CD4-positive, alpha-beta T cell (primary cell): ENCODE measurements at regions not wholly inside any gene's neighbourhood (a gene's known extent, or its start where the extent isn't known, plus 50 kb on each side); places are given as distances from the start of the nearest gene placed in this dataset.

Source experiments
- ATAC-seq: fragments of 200-7000 bp; cut with Tn5 transposase; one replicate; pipeline ENCODE4 v1.10.0; 2022; ENCODE audit warnings: mild to moderate bottlenecking; ENCODE audit not compliant: poor library complexity
- CTCF ChIA-PET: fragments of 350-600 bp; sonication (Branson Sonifier 250); formaldehyde crosslinking; loops from one replicate; lab custom pipeline; 2021; ENCODE audit warnings: antibody characterized with exemption, inconsistent platforms; lab: Charles Lee
- POLR2A ChIA-PET: fragments of 350-600 bp; sonication (Branson Sonifier 250); formaldehyde crosslinking; loops from one replicate; lab custom pipeline; 2021; ENCODE audit warnings: antibody characterized with exemption, inconsistent platforms; lab: Charles Lee
- DNase-seq, 14 experiments: peaks; one replicate each; pipeline ENCODE4 v3.0.0-alpha.2; 2013 to 2020; ENCODE audit warnings: mixed read lengths in 2 of 14
- H3K27ac ChIP-seq, 2 donors: one replicate each; pipeline versions ENCODE4 v1.5.1 to v1.7.0; 2013; ENCODE audit warnings: low read length in 2 of 2, low read depth in 1 of 2, mild to moderate bottlenecking in 1 of 2
- H3K27me3 ChIP-seq, 2 experiments: 1 replicate in 1 of 2; 2 replicates in 1 of 2; pipeline versions ENCODE4 v1.6.1 to v1.7.0; 2013; ENCODE audit warnings: low read length in 2 of 2, control low read depth in 1 of 2, mild to moderate bottlenecking in 1 of 2, moderate library complexity in 1 of 2; ENCODE audit not compliant: insufficient read depth in 2 of 2, control insufficient read depth in 1 of 2
- H3K36me3 ChIP-seq: one replicate; pipeline ENCODE4 v1.6.1; 2013; ENCODE audit warnings: low read length, control low read depth; ENCODE audit not compliant: insufficient read depth
- H3K4me1 ChIP-seq: one replicate; pipeline ENCODE4 v1.6.1; 2013; ENCODE audit warnings: low read length, control low read depth; ENCODE audit not compliant: insufficient read depth
- H3K4me3 ChIP-seq: one replicate; pipeline ENCODE4 v1.5.1; 2013; ENCODE audit warnings: mild to moderate bottlenecking, low read length, moderate library complexity
- H3K9me3 ChIP-seq, 2 experiments: 1 replicate in 1 of 2; 2 replicates in 1 of 2; pipeline versions ENCODE4 v1.6.1 to v1.7.0; 2013; ENCODE audit warnings: low read length in 2 of 2, mild to moderate bottlenecking in 2 of 2, control low read depth in 1 of 2, moderate library complexity in 1 of 2; ENCODE audit not compliant: control insufficient read depth in 1 of 2, insufficient read depth in 1 of 2
- H3K27ac Mint-ChIP-seq: one replicate; pipeline ENCODE4 v1.8.0; 2020; ENCODE audit warnings: mixed read lengths
- H3K27me3 Mint-ChIP-seq: one replicate; pipeline ENCODE4 v1.8.0; 2021; ENCODE audit warnings: mixed read lengths
- H3K36me3 Mint-ChIP-seq: one replicate; pipeline ENCODE4 v1.8.0; 2021; ENCODE audit warnings: low read depth, mixed read lengths
- H3K4me1 Mint-ChIP-seq: one replicate; pipeline ENCODE4 v1.8.0; 2021; ENCODE audit warnings: low read depth, mixed read lengths
- H3K4me3 Mint-ChIP-seq: one replicate; pipeline ENCODE4 v1.8.0; 2020; ENCODE audit warnings: mild to moderate bottlenecking, mixed read lengths
- H3K9me3 Mint-ChIP-seq: one replicate; pipeline ENCODE4 v1.8.0; 2020; ENCODE audit warnings: mixed read lengths
- intact Hi-C, 2 experiments: fragments of 100-400 bp; cut with DNase I in 1 of 2; cut with micrococcal nuclease in 1 of 2; formaldehyde crosslinking; loops; one replicate each; pipeline versions ENCODE4 v1.15.1 to v1.9.0; 2023 to 2025; cut with DNase I, micrococcal nuclease
- TF ChIP-seq, protein P1 (sequence below): fragments of 200-600 bp; IDR thresholded peaks from one replicate; pipeline ENCODE4 v1.8.0; 2022; ENCODE audit warnings: antibody characterized with exemption, mild to moderate bottlenecking

DNA sequence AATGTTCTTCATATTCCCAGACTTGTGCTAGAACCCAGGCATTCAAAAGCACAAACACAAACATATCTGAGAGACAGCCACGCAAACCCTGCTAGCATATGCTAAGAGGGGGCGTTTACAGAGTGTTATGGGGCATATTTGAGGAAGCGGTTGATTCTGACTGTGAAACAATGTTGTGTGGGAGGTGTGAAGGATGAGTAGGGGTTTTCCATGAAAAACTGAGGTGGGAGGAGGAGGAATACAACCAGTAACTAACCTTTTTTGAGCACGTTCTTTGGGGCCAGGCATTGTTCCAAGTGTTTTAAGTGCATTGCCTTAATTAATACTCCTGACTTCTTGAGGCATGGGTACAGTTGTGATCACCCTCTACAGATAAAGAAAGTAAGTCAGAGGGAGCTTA is 499.5 kb downstream of the AACS start:
- Histone ChIP-seq H3K4me3 (no peak overlapping the region), H3K9me3 (peaks cover 0 to 18% of the 10 kb centered on the region in 2 experiments), H3K4me1 (no peaks in the 10 kb centered on the region), H3K27ac (no peak overlapping the region), H3K27me3 (no peaks in the 10 kb centered on the region), H3K36me3 (no peaks in the 10 kb centered on the region)
- Mint-ChIP-seq H3K36me3 (no peaks in the 10 kb centered on the region), H3K4me1 (no peaks in the 10 kb centered on the region), H3K27ac (no peak overlapping the region), H3K27me3 (no peaks in the 10 kb centered on the region), H3K9me3 (peaks cover 3% of the 10 kb centered on the region), H3K4me3 (no peak overlapping the region)
- DNase-seq (no peak), ATAC-seq (no peak)
- ChIA-PET POLR2A (no interaction called here), CTCF (no interaction called here)
- intact Hi-C loops: no loop called here
- TF ChIP-seq, protein P1, sequence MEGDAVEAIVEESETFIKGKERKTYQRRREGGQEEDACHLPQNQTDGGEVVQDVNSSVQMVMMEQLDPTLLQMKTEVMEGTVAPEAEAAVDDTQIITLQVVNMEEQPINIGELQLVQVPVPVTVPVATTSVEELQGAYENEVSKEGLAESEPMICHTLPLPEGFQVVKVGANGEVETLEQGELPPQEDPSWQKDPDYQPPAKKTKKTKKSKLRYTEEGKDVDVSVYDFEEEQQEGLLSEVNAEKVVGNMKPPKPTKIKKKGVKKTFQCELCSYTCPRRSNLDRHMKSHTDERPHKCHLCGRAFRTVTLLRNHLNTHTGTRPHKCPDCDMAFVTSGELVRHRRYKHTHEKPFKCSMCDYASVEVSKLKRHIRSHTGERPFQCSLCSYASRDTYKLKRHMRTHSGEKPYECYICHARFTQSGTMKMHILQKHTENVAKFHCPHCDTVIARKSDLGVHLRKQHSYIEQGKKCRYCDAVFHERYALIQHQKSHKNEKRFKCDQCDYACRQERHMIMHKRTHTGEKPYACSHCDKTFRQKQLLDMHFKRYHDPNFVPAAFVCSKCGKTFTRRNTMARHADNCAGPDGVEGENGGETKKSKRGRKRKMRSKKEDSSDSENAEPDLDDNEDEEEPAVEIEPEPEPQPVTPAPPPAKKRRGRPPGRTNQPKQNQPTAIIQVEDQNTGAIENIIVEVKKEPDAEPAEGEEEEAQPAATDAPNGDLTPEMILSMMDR: no peak

DNA sequence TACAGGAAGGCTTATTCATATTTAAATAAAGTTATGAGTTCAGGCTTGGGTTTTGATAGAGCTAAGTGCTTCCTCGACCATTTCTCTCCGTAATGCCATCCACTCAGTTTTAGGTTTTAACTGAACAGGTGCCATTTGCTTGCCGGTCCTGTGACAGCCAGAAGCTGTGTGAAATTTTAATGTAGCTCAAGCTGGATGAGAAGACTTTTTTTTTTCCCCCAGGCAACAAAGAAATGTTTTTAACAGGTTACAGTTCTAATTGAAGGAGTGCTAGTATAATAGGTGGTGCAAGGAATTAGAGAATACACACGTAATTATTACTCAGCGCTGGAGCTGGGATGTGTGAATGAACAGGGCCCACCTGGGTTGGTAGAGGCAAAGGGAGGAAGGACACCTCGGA is 502.3 kb downstream of the AACS start:
- no peak for DNase-seq
- H3K9me3 ChIP-seq: peaks cover 0 to 10% of the 10 kb centered on the region in 2 experiments
- H3K4me1 ChIP-seq: no peaks in the 10 kb centered on the region
- TF ChIP-seq, protein P1: no peak
- ChIA-PET POLR2A (no interaction called here), CTCF (no interaction called here)
- H3K27me3 ChIP-seq: no peaks in the 10 kb centered on the region
- intact Hi-C loops: no loop called here
- Mint-ChIP-seq H3K27ac (no peak overlapping the region), H3K27me3 (no peaks in the 10 kb centered on the region), H3K4me3 (no peak overlapping the region), H3K9me3 (peaks cover 3% of the 10 kb centered on the region), H3K36me3 (no peaks in the 10 kb centered on the region), H3K4me1 (no peaks in the 10 kb centered on the region)
- no peak for ATAC-seq
- no peak overlapping the region for H3K27ac ChIP-seq
- no peaks in the 10 kb centered on the region for H3K36me3 ChIP-seq
- H3K4me3 ChIP-seq: no peak overlapping the region

DNA sequence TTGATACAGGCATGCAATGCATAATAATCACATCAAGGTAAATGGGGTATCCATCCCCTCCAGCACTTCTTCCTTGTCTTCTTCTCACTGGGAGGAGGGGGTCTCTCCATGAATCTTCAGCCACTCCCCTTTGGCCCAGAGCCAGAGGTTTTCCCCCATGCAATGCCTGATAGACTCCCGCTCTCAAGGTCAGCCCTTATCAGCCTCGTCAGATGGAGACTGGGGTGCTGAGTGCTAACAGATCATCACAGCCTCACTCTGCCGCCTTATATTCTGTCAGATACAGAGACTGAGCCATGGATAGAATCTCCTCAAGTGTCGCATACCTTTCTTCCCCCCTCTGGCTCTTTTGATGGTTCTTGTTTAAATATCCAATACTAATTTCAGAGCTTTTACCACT is 503.1 kb downstream of the AACS start:
- H3K4me3 Mint-ChIP-seq: no peak overlapping the region
- intact Hi-C loops: no loop called here
- H3K36me3 ChIP-seq: no peaks in the 10 kb centered on the region
- no peak overlapping the region for H3K27ac Mint-ChIP-seq
- no peaks in the 10 kb centered on the region for H3K9me3 Mint-ChIP-seq
- H3K4me1 Mint-ChIP-seq: no peaks in the 10 kb centered on the region
- H3K27me3 ChIP-seq: no peaks in the 10 kb centered on the region
- no peak overlapping the region for H3K27ac ChIP-seq
- H3K27me3 Mint-ChIP-seq: no peaks in the 10 kb centered on the region
- no peaks in the 10 kb centered on the region for H3K36me3 Mint-ChIP-seq
- TF ChIP-seq, protein P1: no peak
- H3K4me3 ChIP-seq: no peak overlapping the region
- DNase-seq (no peak), ATAC-seq (no peak)
- H3K9me3 ChIP-seq: peaks cover 0 to 8% of the 10 kb centered on the region in 2 experiments
- POLR2A ChIA-PET: no interaction called here
- H3K4me1 ChIP-seq: no peaks in the 10 kb centered on the region
- CTCF ChIA-PET: no interaction called here
